ENCODE measurements at regions not wholly inside any gene's neighbourhood (a gene's known extent, or its start where the extent isn't known, plus 50 kb on each side); places are given as distances from the start of the nearest gene placed in this dataset.

DNA sequence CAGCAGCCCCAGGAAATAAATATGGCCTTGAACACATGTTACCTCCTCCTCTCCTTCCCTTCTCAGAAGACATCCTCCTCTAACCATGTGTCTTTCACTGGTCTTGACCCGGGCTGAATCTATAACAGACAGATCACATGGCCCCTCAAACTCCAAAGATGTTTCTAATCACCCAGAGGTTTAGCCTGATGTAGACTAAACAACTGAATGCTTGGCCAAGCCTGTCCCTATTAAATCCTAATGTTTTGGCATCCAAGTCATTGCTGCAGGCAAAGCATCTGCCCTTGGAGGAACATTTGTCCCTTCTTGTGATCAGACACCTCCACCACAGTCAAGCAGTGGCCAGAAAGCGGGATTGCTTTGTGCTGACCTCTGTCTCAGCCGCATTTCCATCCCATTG is 65.5 kb downstream of the ANKRD60 start:
- DNase-seq, result no peak

DNA sequence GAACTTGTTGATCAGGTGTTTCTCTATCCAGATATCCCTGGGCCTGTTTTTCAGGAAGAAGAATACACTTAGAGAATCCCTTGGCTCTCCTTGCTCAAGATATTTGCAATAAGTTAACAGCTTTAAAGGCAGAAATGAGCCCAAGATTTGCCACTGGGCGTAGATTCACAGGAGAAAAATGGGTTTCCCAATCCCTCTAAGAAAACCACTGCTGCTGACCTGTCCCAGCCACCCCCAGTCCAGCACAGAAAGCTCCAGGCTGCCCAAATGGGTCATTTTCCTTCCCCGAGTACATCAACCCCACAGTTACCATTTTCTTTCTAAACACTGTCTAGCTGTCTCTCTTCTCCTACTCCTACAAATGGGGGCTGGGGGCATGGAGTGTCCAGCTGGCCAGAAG is 67.3 kb downstream of the ANKRD60 start:
- no peak for DNase-seq

DNA sequence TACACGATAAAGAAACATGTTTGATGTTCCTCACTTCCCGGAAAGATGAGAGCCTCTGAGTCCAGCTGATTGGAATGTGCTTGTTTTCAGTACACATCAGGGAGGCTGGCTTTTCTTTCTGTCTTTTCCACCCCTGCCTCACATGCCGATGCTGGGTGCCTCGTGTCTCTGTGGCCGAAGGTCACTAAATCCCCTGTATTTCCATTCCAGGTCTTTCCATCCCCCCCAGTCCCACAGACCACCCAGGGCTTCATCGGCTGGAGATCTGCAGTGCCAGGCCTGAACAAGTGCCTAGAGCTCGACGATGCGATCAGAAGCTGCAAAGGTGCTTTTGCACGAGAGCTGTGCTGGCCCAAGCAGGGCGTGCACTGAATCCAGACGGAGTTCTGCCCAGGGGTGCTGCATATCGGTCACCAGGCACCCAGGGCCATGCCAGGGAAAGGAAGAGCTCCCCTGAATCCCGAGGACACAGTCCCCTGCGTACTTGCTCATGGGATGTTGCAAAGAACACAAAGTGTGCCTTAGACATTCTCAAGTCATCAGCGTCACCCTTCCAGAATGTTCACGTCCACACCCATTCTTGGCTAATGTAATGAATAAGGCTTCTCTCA is 67.9 kb downstream of the ANKRD60 start:
- no peak for DNase-seq

DNA sequence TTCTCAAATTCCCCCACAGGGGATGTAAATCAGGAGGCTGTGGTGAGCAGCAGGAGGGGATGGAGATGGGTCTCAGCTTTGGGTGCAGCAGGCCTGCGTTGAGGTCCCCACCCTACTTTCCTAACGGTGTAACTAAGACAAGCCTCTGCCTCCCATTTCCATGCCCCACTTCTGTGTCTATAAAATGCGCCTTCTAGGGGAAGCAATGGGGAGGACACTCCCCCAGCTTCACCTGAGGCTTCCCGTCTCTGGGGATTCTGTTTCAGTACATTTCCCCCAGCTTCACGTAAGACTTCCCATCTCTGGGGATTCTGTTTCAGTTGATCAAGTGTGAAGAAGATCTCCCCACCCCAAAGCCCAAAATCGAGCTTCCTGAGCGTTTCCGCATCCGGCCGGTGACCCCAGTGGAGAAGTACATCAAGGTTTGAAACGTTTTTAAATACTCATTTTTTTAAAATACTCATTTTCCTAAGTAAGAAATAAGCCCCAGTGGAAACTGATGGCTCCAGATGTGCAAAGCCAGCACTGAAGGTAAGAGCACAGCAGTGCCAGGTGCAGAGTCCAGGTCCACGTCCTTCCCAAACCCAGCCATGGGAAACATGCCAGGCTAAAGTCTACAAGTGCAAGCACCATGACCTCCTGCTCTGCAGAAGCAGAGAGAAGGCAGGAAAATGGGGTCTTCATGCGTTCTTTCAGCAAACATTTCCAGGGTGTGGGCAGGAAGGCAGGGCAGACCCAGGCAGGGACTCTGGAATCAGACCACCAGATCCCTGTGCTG is 73.1 kb downstream of the ANKRD60 start:
- no peak for DNase-seq

DNA sequence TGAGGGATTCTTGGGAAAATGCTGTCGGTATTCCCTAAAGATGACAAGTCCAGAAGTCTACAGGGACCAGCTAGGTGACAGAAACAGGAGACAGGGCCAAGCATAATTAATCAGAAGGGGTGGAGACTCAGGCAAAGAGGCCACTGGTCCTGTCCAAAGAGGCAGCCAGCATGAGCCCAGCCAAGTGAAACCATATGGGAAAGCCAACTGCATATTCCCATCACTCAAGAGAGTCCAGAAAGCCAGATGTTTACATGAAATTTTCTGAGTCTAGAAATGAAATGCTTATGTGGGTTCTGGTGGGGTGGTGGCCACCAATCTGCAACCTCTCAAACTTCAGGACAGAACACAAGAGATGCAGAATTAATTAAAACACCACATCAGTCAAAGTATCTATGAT is 74.3 kb downstream of the ANKRD60 start:
- no peak for DNase-seq

DNA sequence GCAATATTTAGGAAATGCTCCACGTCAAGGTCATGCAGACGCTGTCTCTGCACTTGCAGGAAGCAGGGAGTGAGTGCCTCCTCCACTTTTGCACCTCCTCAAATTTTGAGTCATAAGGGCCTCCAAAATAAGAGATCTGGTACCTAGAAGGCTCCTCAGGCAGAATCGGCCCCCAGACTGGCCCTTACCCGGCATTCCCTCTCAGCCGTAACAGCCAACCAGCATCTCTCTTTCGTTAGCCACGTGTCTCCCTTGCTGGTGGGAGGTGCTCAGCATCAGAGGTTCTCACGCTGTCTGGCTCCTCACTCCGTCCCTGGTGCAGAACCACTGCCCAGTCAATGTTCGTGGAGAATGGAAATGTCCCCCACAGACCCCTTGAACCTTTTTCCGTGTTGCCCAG is 75.3 kb downstream of the ANKRD60 start:
- no peak for DNase-seq

DNA sequence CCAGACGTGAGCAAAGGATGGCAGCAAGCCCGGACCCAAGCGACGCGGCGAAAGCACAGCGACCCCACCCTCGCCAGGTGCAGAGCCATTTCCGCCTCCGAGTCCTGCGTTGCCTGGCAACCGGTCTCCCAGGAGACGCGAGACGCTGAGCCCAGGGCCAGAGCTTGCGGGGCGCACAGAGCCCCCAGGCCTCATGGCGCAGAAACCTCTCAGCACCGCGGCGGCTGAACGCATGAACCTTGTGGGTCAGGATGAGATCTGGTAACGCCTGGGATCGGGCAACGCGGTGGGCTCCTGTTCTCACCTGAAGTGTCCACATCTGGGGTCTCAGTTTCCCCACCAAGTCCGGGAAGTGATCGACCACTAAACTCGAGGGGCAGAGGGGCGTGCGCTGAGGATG is 77.7 kb downstream of the ANKRD60 start:
- peak; percentile 42 for DNase-seq

DNA sequence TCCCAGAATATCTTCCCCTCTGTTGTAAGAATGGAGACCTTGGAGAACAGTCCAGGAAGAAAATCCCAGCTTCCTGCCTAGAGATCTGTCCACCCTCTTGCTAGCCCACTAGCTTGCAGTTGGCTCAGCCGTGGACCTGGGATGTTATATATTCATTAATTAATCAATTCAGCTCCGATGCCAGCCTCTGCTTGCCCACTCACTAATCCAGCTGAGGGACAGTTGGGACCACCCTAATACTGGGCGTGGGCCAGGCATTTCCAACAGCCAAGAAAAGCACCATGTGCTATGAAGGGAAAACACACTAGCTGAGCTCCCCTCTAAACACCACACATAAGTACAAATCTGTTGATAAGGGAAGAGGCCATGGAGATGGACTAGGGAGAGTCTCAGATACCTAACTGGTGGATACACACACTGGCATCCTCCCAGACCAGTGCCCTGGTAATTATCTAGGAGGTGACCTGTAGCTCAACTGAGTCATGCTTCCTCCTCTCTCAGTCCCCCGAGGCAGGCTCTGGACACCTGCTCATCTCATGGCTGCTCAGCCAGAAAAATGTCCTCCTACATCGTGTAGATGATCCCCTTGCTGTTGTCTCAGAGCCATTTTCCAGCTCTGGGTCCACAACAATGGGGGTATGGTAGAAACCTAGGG is 78.9 kb downstream of the ANKRD60 start:
- DNase-seq, result no peak

DNA sequence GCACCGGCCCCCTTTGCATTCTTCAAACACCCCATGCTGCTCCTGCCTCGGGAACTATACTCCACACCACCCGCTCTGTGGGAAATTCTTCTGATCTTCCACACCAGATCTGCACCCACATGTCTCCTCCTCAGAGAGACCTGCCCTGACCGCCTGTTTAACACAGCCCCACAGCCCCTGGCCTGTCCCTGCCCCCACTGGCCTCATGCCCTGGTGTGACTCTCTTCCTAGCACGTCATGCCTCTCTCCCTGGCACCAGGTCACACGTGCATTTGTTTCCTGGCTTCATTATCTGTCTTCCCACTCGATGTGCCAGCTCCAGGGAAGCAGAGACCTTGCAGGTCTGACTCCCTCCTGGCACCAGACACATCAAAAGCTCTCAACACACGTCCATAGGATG is 79.6 kb downstream of the ANKRD60 start:
- DNase-seq, result no peak

DNA sequence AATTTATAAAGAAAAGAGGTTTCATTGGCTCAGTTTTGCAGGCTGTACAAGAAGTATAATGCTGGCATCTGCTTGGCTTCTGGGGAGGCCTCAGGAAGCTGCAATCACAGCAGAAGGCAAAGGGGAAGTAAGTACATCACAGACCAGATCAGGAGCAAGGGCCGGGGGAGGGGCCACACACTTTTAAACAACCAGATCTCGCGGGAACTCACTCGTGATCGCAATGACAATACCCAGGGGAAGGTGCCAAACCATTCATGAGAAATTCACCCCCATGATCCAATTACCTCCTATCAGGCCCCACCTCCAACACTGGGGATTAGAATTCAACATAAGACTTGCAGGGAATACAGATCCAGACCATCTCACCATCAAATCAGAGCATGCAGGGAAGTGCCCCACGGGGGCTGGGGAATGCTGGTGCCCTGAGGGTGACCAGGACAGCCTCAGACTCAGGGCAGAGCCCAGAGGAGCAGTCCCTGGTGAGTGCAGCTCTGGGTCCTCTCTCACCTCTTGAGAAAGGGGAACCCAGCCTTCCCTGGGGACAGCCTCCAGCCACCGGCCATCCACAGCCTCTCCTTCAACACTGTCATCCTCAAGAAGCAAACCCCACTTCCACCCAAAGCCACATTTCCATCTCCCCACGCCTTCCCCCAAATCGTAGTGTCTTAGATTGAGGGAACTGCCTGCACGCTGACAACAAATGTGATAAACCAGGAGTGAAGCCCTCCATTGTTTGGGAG is 80.7 kb downstream of the ANKRD60 start:
- no peak for DNase-seq

DNA sequence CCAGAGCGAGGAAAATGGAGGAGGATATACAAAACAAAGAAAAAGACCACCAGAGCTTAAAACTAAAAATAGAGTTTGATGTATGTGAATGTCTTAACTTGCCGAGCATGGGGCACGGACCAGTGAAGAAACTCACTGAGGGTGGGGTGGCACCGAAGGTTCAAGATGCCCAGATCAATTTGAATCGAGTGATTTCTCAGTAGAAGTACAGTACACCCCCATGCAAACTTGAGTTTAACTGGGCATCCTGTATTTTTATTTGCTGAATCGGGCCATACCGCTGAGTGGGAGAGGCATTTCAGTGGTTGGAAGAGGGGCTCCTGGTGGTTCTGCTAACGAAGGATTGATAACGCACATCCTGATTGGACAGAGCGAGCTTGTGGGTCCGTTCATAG is 81.7 kb downstream of the ANKRD60 start:
- DNase-seq, result no peak

DNA sequence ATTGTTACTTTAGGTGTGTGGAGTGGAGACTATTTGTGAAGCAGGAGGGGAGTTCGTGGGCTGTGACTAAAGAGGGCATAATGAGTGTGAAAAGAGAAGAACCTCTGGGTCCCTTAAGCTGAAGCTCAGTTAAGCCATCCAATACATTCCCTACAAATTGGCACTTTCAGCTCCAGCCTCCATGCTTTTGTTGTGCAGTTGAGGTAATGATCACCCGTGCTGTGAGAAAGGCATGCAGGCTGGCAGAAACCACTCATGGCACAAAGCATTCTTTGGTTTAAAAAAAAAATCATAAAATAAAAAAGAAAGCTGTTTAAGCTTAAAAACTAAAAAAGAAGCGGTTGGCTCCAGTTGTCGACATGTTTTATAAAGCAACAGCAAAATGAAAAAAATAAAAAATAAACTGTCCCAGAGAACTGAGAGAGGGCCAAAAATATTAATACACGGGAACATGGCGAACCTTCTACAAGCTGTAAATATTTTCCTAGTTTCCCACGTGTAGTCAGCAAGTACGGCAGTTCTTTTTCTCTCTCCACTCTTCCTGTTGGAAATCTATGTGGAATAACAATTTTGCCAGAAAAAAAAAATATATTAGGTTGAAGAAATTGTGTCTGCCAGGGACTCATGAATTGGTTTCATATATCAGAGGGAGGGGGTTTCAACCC is 82.2 kb downstream of the ANKRD60 start:
- DNase-seq, result no peak

DNA sequence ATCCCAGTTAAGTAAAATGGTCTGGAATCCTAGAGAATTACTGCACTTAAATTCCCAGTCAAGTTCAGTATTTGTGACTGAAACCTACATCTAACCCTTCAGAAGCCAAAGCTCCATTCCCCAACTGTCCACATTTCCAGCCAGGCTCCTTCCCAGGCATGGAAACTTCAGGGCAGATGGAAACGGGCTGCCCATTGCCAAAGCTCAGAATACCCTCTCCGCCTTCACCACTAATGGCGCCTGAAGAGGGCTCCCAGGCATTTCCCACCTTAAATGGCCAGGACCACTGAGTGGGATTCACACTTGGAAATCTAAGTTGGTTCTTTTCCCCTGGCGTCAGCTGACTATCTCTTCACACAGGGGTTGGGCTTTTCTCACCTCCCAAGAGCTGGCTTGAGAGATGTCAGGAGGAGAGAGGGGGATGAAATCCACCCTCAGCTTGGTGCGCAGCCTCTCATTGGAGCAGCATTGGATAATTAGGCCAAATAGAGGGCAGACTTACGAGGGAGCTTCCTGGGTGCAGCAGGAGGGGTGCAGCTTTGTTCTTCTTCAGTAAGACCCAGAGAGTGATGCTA is 82.9 kb downstream of the ANKRD60 start:
- no peak for DNase-seq

DNA sequence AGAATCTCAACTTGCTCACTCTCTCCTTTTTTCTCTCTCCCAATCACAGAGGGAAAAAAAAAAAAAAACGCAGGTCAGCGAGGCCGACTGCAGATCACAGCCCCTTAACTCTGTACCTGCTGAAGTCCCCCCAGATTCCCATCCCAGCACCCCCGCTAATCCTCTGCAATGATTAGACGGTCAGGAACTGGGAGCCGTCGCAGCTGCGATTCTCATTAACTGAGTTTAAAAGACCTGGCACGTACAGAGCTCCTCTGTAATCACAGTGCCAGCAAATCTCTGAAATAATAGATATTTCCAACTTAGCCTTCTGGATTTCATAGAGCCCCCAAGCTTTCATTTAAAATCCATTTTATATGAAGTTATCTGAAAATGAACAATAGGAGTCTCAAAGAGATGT is 84.4 kb downstream of the ANKRD60 start:
- DNase-seq, result no peak

DNA sequence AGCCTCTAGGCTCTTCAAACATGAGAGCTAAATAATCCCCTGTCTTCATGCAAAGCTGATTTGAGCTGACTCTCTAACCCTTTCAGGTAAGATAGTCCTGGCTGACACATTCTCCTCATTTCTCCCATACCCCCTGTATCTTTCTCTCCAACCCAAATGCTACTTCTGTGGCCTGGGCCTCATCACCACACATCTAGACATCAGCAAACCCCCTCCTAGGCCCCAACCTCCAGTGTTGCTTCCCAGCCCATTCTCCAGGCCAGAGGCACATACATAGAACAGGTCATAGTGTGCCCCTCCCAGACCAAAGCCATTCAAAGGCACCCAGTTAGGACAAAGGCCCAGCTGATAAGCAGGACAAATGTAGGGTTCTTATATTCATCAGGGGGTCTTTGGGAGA is 84.9 kb downstream of the ANKRD60 start:
- DNase-seq, result no peak

DNA sequence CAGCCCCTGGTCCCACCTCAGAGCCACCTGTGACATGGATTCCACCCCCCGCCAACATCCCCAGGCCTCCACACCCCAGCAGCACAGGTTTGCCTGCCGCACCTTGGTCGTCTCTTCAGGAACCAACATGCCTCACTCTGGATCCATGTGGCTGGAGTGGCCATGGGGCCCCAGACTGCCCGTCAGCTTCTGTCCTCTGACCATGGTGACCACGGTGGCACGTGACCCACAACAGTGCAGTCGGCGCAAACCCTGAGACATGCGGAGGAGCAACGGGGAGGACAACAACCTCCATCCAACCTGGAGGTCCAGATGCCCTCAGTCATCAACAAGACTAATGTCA is 85.6 kb downstream of the ANKRD60 start:
- no peak for DNase-seq

DNA sequence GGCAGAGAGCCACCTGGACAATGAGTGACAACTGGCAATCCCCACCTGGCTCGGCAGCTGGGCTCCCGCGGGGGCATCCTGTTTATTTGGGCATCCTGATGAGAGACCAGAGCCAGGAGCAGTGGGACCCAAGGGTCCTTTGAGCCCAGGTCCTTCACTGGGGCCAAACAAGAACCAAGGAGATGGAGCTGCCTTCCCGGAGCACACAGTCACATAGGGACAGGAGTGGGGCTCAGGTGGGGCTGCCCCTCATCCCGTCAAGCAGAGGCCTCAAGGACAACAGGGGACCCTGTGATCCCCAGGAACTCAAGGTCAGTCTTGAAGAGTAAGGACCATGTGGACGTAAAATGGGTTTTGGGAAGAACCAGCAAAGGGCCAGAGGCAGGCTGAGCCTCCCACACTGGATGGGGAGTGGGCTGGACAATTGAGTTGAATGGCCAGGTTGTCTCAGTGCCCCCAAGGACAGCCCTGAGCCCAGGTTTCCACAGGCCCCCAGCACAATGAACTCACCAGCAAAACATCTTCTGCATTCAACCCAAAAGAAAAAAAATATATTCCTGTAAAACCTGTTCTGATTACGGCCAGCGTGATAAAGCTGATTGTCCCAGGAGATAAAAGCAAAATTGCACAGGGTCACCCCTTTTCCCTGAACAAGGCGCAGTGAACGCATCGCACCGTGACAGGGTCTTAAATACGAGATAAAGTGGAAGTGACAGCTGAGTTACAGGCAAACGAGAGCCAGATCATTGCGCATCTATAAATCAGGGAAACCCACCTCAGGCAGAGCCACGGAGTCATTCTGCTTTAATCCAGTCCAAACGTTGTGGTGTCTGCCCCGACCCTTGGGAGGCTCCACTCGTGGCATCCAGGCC is 86.2 kb downstream of the ANKRD60 start:
- no peak for DNase-seq

DNA sequence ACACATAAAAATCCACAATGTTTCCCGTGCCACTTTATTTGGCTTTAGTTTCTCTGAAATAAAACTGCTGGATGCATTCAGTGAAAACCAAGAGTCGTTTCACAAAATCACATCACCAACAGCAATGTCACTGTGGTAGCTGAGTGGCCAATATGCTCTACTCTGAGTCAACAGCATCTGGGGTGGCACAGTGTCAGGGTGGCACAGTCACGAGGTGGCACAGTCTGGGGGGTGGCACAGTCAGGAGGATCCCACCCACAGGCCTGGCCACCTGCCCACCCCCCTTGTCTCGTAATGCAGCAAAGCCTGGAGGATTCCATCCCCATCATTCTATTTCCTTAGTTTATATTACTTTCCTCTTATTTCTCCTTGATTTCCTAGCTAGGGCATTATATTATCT is 87.0 kb downstream of the ANKRD60 start:
- no peak for DNase-seq

DNA sequence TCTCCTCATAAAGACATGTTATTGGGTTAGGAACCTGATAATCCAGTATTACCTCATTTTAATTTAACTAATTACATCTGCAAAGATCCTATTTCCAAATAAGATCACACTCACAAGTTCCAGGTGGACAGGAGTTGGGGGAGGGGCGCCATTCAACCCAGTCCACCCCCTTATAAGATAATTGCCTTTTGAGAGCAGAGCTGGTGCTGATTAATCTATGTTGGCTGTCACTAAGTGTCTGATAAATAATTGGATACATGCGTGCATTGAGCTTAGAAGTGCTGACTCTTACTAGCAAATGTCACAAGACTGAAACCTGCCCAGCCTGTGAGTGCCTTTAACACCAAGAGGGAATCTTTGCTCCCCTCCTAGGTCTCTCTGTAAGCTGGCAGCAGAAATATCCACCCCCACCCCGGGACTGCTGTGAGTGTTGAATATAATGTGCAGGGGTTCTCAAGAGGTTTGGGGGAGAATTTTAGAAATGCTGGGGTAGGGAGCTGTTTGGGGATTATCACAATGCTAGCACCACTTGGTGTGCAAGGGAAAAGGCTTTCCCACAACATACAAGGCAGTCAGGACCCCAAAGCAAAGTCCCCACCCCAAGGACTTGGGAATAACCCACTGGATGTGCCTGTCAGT is 87.5 kb downstream of the ANKRD60 start:
- DNase-seq, result peak; percentile 23

DNA sequence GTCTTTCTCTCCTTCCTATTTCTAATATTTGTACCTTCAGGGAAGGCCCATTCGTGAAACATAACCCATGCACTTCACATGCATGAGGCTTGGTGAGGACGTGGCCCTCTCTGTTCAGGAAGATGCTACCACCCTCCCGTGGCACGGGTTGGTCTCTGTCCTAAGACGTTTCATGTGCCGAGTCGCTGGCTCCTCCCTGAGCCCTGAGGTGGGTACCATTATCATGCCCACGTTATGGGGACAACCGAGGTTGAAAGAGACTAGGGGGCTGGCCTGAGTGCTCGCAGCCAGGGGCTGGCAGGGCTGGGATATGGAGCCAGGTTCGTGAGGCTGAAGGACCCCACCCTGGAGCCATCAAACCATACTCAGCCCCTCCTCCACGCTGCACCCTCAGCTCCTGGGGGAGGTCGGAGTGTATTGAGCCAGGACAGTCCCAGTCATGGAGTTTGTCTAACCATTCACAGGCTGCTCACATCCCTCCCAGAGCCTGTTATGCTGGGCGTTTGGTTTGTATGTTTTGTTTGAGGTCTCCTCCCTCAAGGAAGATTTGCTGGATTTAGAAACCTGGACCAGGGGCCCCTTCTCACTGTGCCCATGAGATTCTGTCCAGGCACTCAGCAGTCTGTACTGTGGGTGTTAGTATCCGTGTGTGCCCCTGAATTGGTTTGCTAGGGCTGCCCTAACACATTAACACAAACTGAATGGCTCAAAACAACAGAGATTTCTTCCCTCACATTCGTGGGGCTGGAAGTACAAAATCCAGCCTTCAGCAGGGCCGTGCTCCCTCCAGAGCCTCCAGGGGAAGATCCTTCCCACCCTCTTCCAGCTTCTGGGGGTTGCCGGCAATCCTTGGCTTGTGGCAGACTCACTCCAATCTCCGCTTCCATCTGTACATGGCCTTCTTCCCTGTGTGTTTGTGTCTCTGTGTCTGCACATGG is 88.3 kb downstream of the ANKRD60 start:
- no peak for DNase-seq

All from NCI-H1417 treated with DMSO at 0.1 percent for 48 hours (cell line).